NCI-H510A (cell line): ENCODE measurements at regions not wholly inside any gene's neighbourhood (a gene's known extent, or its start where the extent isn't known, plus 50 kb on each side); places are given as distances from the start of the nearest gene placed in this dataset.

ENCODE experiments used
- DNase-seq: peaks from one replicate; lab custom pipeline; 2025; lab: John Stamatoyannopoulos, UW

GRCh38 chr15:29319823-29320222 is 50.2 kb upstream of the NSMCE3 start:
- DNase-seq = no peak
